ENCODE measurements at regions not wholly inside any gene's neighbourhood (a gene's known extent, or its start where the extent isn't known, plus 50 kb on each side); places are given as distances from the start of the nearest gene placed in this dataset.

DNA sequence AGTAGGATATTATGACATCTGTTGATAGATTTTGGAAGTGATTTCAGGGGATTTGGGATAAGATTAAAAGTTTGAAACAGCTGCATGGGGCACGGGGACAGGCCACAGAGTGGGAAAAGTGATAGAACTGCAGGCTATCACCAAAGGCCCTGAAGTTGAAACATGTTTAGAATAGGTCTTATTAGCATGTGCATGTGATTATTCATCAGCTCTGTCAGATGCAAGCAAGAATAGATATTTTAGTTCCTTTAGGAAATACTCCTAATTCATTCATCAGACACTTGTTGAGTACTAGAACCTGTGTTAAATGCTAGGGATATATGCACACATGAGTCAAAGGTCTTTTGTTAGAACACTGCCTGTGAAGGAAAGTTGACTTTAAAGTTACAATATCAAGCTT is 261.2 kb upstream of the MAN1A1 start:
- no peak overlapping the region for H3K4me2 ChIP-seq
- no peaks in the 10 kb centered on the region for H3K27me3 ChIP-seq (ENCODE audit: insufficient read depth, low read depth)
- H3K79me2 ChIP-seq (ENCODE audit: insufficient read depth, low read depth), result no peaks in the 10 kb centered on the region
- H3K9ac ChIP-seq, result no peak overlapping the region
- H3K27ac ChIP-seq, result no peak overlapping the region
- H4K20me1 ChIP-seq (ENCODE audit: insufficient read depth), result no peaks in the 10 kb centered on the region
- no peaks in the 10 kb centered on the region for H3K36me3 ChIP-seq (ENCODE audit: insufficient read depth)
- H3K4me3 ChIP-seq (IDR thresholded peaks at IDR 0.05; ENCODE audit: insufficient read depth, low read depth, low read length), result no peak overlapping the region
- no peak overlapping the region for H2AFZ ChIP-seq (ENCODE audit: low read depth)
- TF ChIP-seq, protein P1, sequence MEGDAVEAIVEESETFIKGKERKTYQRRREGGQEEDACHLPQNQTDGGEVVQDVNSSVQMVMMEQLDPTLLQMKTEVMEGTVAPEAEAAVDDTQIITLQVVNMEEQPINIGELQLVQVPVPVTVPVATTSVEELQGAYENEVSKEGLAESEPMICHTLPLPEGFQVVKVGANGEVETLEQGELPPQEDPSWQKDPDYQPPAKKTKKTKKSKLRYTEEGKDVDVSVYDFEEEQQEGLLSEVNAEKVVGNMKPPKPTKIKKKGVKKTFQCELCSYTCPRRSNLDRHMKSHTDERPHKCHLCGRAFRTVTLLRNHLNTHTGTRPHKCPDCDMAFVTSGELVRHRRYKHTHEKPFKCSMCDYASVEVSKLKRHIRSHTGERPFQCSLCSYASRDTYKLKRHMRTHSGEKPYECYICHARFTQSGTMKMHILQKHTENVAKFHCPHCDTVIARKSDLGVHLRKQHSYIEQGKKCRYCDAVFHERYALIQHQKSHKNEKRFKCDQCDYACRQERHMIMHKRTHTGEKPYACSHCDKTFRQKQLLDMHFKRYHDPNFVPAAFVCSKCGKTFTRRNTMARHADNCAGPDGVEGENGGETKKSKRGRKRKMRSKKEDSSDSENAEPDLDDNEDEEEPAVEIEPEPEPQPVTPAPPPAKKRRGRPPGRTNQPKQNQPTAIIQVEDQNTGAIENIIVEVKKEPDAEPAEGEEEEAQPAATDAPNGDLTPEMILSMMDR (conservative IDR thresholded peaks at IDR 0.05; ENCODE audit: low read depth, low read length), result no peak
- no peaks in the 10 kb centered on the region for H3K4me1 ChIP-seq (ENCODE audit: low read depth, poor library complexity, severe bottlenecking)

DNA sequence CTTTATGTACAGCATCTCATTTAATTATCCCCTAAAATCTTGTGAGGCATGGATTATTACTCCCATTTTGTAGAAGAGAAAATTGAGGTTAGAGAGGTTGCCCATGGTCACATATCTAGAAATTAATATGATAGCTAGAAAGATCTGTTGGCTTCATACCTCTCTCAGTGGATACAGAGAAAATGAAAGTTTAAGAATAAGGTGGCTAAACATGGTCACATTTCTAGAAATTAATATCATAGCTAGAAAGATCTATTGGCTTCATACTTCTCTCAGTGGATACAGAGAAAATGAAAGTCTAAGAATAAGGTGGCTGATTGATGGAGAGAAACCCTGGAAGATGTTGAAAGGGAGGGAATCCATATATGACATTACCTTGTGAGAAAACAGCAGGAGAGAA is 260.7 kb upstream of the MAN1A1 start:
- Histone ChIP-seq H3K79me2 (ENCODE audit: insufficient read depth, low read depth) (no peaks in the 10 kb centered on the region), H4K20me1 (ENCODE audit: insufficient read depth) (no peaks in the 10 kb centered on the region), H3K4me3 (IDR thresholded peaks at IDR 0.05; ENCODE audit: insufficient read depth, low read depth, low read length) (no peak overlapping the region), H3K36me3 (ENCODE audit: insufficient read depth) (no peaks in the 10 kb centered on the region), H3K4me2 (no peak overlapping the region), H3K9ac (no peak overlapping the region), H3K27me3 (ENCODE audit: insufficient read depth, low read depth) (no peaks in the 10 kb centered on the region), H3K4me1 (ENCODE audit: low read depth, poor library complexity, severe bottlenecking) (no peaks in the 10 kb centered on the region), H2AFZ (ENCODE audit: low read depth) (no peak overlapping the region), H3K27ac (no peak overlapping the region)
- TF ChIP-seq, protein P1 (conservative IDR thresholded peaks at IDR 0.05; ENCODE audit: low read depth, low read length), result no peak

DNA sequence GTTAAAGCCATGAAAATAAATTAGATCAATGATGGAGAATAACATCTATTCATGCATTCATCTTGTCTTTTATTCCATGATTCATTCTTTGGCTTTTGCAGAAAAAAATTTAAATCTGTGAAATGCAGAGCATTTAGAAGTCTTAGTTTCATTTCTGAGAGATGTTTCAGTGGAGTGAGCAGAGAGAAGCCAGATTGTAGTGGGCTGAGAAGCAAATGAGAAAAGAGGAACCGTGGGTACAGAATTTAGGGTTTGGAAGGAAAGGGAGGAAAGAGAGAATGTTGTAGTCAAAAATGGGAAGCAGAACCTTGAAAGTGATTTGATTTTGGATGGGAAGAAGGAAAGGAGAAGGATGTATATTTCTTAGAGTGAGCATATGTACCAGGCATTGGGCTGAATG is 260.3 kb upstream of the MAN1A1 start:
- no peaks in the 10 kb centered on the region for H3K27me3 ChIP-seq (ENCODE audit: insufficient read depth, low read depth)
- H3K79me2 ChIP-seq (ENCODE audit: insufficient read depth, low read depth), result no peaks in the 10 kb centered on the region
- no peak overlapping the region for H2AFZ ChIP-seq (ENCODE audit: low read depth)
- no peak overlapping the region for H3K4me3 ChIP-seq (IDR thresholded peaks at IDR 0.05; ENCODE audit: insufficient read depth, low read depth, low read length)
- no peaks in the 10 kb centered on the region for H3K4me1 ChIP-seq (ENCODE audit: low read depth, poor library complexity, severe bottlenecking)
- H4K20me1 ChIP-seq (ENCODE audit: insufficient read depth), result no peaks in the 10 kb centered on the region
- H3K36me3 ChIP-seq (ENCODE audit: insufficient read depth), result no peaks in the 10 kb centered on the region
- H3K9ac ChIP-seq, result no peak overlapping the region
- no peak overlapping the region for H3K27ac ChIP-seq
- TF ChIP-seq, protein P1 (conservative IDR thresholded peaks at IDR 0.05; ENCODE audit: low read depth, low read length), result no peak
- no peak overlapping the region for H3K4me2 ChIP-seq

DNA sequence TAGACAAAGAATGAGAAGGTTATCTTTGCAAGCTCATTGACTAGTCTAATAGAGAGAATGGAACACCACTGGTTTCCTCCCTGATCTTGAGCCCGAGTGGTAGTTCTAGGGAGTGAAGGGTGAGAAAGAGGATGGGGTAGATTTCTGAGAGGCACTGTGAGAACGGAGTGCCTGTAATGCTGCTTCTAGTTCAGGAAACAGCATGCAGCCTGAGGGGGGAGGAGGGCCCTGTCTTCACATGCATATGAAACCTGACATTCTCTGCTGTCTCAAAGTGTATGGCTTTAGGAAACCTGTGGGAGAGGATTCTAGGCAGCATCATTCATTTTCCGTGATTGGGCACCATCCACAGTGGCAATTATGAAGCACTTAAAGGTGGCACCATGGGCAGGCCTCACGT is 259.4 kb upstream of the MAN1A1 start:
- Histone ChIP-seq H3K79me2 (ENCODE audit: insufficient read depth, low read depth) (no peaks in the 10 kb centered on the region), H3K27me3 (ENCODE audit: insufficient read depth, low read depth) (no peaks in the 10 kb centered on the region), H3K9ac (no peak overlapping the region), H3K4me3 (IDR thresholded peaks at IDR 0.05; ENCODE audit: insufficient read depth, low read depth, low read length) (no peak overlapping the region), H4K20me1 (ENCODE audit: insufficient read depth) (no peaks in the 10 kb centered on the region), H3K4me2 (no peak overlapping the region), H2AFZ (ENCODE audit: low read depth) (no peak overlapping the region), H3K4me1 (ENCODE audit: low read depth, poor library complexity, severe bottlenecking) (no peaks in the 10 kb centered on the region), H3K36me3 (ENCODE audit: insufficient read depth) (no peaks in the 10 kb centered on the region), H3K27ac (no peak overlapping the region)
- TF ChIP-seq, protein P1 (conservative IDR thresholded peaks at IDR 0.05; ENCODE audit: low read depth, low read length), result no peak

DNA sequence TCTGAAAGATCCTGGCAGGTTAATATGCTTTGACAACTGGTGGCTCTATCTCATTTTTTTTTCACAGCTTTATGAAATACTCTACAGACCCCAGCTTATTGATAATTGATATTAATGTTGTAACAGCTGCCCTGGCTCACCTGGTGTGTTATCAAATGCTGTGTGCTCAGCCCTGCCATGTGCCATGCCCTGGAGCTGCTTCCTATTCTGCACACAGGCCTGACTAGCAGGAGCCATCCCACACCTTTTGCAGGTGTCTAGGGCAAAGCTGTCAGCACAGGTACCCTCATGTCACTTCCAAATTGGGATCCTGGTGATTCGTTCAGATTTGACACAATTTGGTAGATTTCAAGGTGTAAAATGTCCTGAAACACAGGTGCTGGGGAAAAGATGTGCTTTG is 254.6 kb upstream of the MAN1A1 start:
- no peak overlapping the region for H3K4me3 ChIP-seq (IDR thresholded peaks at IDR 0.05; ENCODE audit: insufficient read depth, low read depth, low read length)
- no peak overlapping the region for H2AFZ ChIP-seq (ENCODE audit: low read depth)
- no peaks in the 10 kb centered on the region for H3K79me2 ChIP-seq (ENCODE audit: insufficient read depth, low read depth)
- TF ChIP-seq, protein P1 (conservative IDR thresholded peaks at IDR 0.05; ENCODE audit: low read depth, low read length), result no peak
- H3K4me2 ChIP-seq, result no peak overlapping the region
- no peak overlapping the region for H3K9ac ChIP-seq
- no peak overlapping the region for H3K27ac ChIP-seq
- H4K20me1 ChIP-seq (ENCODE audit: insufficient read depth), result no peaks in the 10 kb centered on the region
- H3K4me1 ChIP-seq (ENCODE audit: low read depth, poor library complexity, severe bottlenecking), result no peaks in the 10 kb centered on the region
- no peaks in the 10 kb centered on the region for H3K27me3 ChIP-seq (ENCODE audit: insufficient read depth, low read depth)
- H3K36me3 ChIP-seq (ENCODE audit: insufficient read depth), result no peaks in the 10 kb centered on the region

All from KMS-11 (cell line).